HG03342 (cell line): ENCODE measurements at regions not wholly inside any gene's neighbourhood (a gene's known extent, or its start where the extent isn't known, plus 50 kb on each side); places are given as distances from the start of the nearest gene placed in this dataset.
A peak's percentile ranks its signal among the peaks of the same experiment; 100 is the strongest.

ENCODE experiments used
- ATAC-seq: cut with Tn5 transposase; IDR thresholded peaks from one replicate; pipeline ENCODE4 v1.9.1; 2021; ENCODE audit warnings: mild to moderate bottlenecking, moderate library complexity; ENCODE audit not compliant: unreplicated experiment

- no peak for ATAC-seq
Observed at GRCh38 chr4:12881945-12882584, 602.1 kb downstream of the RAB28 start.

- ATAC-seq: no peak
Observed at GRCh38 chr4:12880844-12881243, 603.3 kb downstream of the RAB28 start.

- no peak for ATAC-seq
Observed at GRCh38 chr4:12879496-12879895, 604.6 kb downstream of the RAB28 start.

- no peak for ATAC-seq
Observed at GRCh38 chr4:12875640-12876243, 608.4 kb downstream of the RAB28 start.

GRCh38 chr4:12873351-12873750, 610.8 kb downstream of the RAB28 start:
- ATAC-seq: no peak

- no peak for ATAC-seq
Observed at GRCh38 chr4:12861422-12861821, 622.7 kb downstream of the RAB28 start.

GRCh38 chr4:12852338-12853307, 631.5 kb downstream of the RAB28 start:
- ATAC-seq: peak; percentile 71

GRCh38 chr4:12846368-12846767, 637.8 kb downstream of the RAB28 start:
- no peak for ATAC-seq

GRCh38 chr4:12844141-12844540, 640.0 kb downstream of the RAB28 start:
- ATAC-seq: no peak

GRCh38 chr4:12827966-12828365, 656.2 kb downstream of the RAB28 start:
- ATAC-seq: no peak

- ATAC-seq: no peak
Observed at GRCh38 chr4:12791536-12791935, 692.6 kb downstream of the RAB28 start.

- ATAC-seq: no peak
Observed at GRCh38 chr4:12787261-12787660, 696.9 kb downstream of the RAB28 start.

GRCh38 chr4:12778706-12779105, 705.4 kb downstream of the RAB28 start:
- no peak for ATAC-seq

- no peak for ATAC-seq
Observed at GRCh38 chr4:12778191-12778590, 705.9 kb downstream of the RAB28 start.

- no peak for ATAC-seq
Observed at GRCh38 chr4:12770351-12770750, 713.8 kb downstream of the RAB28 start.

- no peak for ATAC-seq
Observed at GRCh38 chr4:12761694-12762093, 722.4 kb downstream of the RAB28 start.

GRCh38 chr4:12747154-12747553, 737.0 kb downstream of the RAB28 start:
- no peak for ATAC-seq

- no peak for ATAC-seq
Observed at GRCh38 chr4:12746221-12746620, 737.9 kb downstream of the RAB28 start.

GRCh38 chr4:12734586-12734985, 749.6 kb downstream of the RAB28 start:
- ATAC-seq: no peak

- no peak for ATAC-seq
Observed at GRCh38 chr4:12729384-12729783, 754.8 kb downstream of the RAB28 start.

GRCh38 chr4:12724510-12724909, 759.6 kb downstream of the RAB28 start:
- ATAC-seq: no peak
